ENCODE measurements at regions not wholly inside any gene's neighbourhood (a gene's known extent, or its start where the extent isn't known, plus 50 kb on each side); places are given as distances from the start of the nearest gene placed in this dataset.

- Histone ChIP-seq H2AFZ (ENCODE audit: low read length) (no peak overlapping the region), H3K4me3 (ENCODE audit: low read length, poor library complexity, severe bottlenecking) (no peak overlapping the region), H3K79me2 (ENCODE audit: insufficient read depth, low read length) (no peaks in the 10 kb centered on the region), H3F3A (ENCODE audit: low read depth) (no peaks in the 10 kb centered on the region), H3K9ac (ENCODE audit: low read depth, low read length, poor library complexity, severe bottlenecking) (no peak overlapping the region), H3K36me3 (ENCODE audit: insufficient read depth, low read length) (no peaks in the 10 kb centered on the region), H4K20me1 (ENCODE audit: insufficient read depth, low read length, poor library complexity, severe bottlenecking) (no peaks in the 10 kb centered on the region), H3K9me2 (replicated peaks; ENCODE audit: low read depth, low read length) (no peaks in the 10 kb centered on the region), H3K4me1 (ENCODE audit: insufficient read depth, low read length, poor library complexity, severe bottlenecking) (no peaks in the 10 kb centered on the region), H3K9me3 (ENCODE audit: insufficient read depth, low read depth, low read length) (no peaks in the 10 kb centered on the region), H3K27me3 (ENCODE audit: insufficient read depth, low read length, poor library complexity, severe bottlenecking) (no peaks in the 10 kb centered on the region), H3K4me2 (ENCODE audit: low read depth, low read length, poor library complexity, severe bottlenecking) (no peak overlapping the region)
- TF ChIP-seq CTCF (conservative IDR thresholded peaks at IDR 0.05; ENCODE audit: low read length) (no peak), EZH2phosphoT487 (IDR thresholded peaks at IDR 0.05; ENCODE audit: borderline replicate concordance) (no peak)
These were observed 116.2 kb downstream of the TTC8 start for GRCh38 chr14:88940671-88941070.

GRCh38 chr14:88941414-88941813 lies 117.0 kb downstream of the TTC8 start:
- no peaks in the 10 kb centered on the region for H3K9me2 ChIP-seq (replicated peaks; ENCODE audit: low read depth, low read length)
- no peak overlapping the region for H3K4me3 ChIP-seq (ENCODE audit: low read length, poor library complexity, severe bottlenecking)
- no peak overlapping the region for H3K4me2 ChIP-seq (ENCODE audit: low read depth, low read length, poor library complexity, severe bottlenecking)
- H3K9ac ChIP-seq (ENCODE audit: low read depth, low read length, poor library complexity, severe bottlenecking), result no peak overlapping the region
- no peak overlapping the region for H2AFZ ChIP-seq (ENCODE audit: low read length)
- no peaks in the 10 kb centered on the region for H3K4me1 ChIP-seq (ENCODE audit: insufficient read depth, low read length, poor library complexity, severe bottlenecking)
- H3K9me3 ChIP-seq (ENCODE audit: insufficient read depth, low read depth, low read length), result no peaks in the 10 kb centered on the region
- no peaks in the 10 kb centered on the region for H3F3A ChIP-seq (ENCODE audit: low read depth)
- no peaks in the 10 kb centered on the region for H3K79me2 ChIP-seq (ENCODE audit: insufficient read depth, low read length)
- H4K20me1 ChIP-seq (ENCODE audit: insufficient read depth, low read length, poor library complexity, severe bottlenecking), result no peaks in the 10 kb centered on the region
- TF ChIP-seq EZH2phosphoT487 (IDR thresholded peaks at IDR 0.05; ENCODE audit: borderline replicate concordance), result no peak
- no peak for TF ChIP-seq CTCF (conservative IDR thresholded peaks at IDR 0.05; ENCODE audit: low read length)
- H3K27me3 ChIP-seq (ENCODE audit: insufficient read depth, low read length, poor library complexity, severe bottlenecking), result no peaks in the 10 kb centered on the region
- no peaks in the 10 kb centered on the region for H3K36me3 ChIP-seq (ENCODE audit: insufficient read depth, low read length)

- no peak overlapping the region for H3K9ac ChIP-seq (ENCODE audit: low read depth, low read length, poor library complexity, severe bottlenecking)
- no peaks in the 10 kb centered on the region for H3K4me1 ChIP-seq (ENCODE audit: insufficient read depth, low read length, poor library complexity, severe bottlenecking)
- H3K27me3 ChIP-seq (ENCODE audit: insufficient read depth, low read length, poor library complexity, severe bottlenecking), result no peaks in the 10 kb centered on the region
- H3F3A ChIP-seq (ENCODE audit: low read depth), result no peaks in the 10 kb centered on the region
- H2AFZ ChIP-seq (ENCODE audit: low read length), result no peak overlapping the region
- peaks cover 2% of the 10 kb centered on the region; the same call in 1 of the 2 replicates for H3K9me3 ChIP-seq (ENCODE audit: insufficient read depth, low read depth, low read length)
- no peaks in the 10 kb centered on the region for H3K36me3 ChIP-seq (ENCODE audit: insufficient read depth, low read length)
- H3K9me2 ChIP-seq (replicated peaks; ENCODE audit: low read depth, low read length), result no peaks in the 10 kb centered on the region
- H4K20me1 ChIP-seq (ENCODE audit: insufficient read depth, low read length, poor library complexity, severe bottlenecking), result no peaks in the 10 kb centered on the region
- TF ChIP-seq CTCF (conservative IDR thresholded peaks at IDR 0.05; ENCODE audit: low read length), result no peak
- no peak for TF ChIP-seq EZH2phosphoT487 (IDR thresholded peaks at IDR 0.05; ENCODE audit: borderline replicate concordance)
- no peaks in the 10 kb centered on the region for H3K79me2 ChIP-seq (ENCODE audit: insufficient read depth, low read length)
- no peak overlapping the region for H3K4me3 ChIP-seq (ENCODE audit: low read length, poor library complexity, severe bottlenecking)
- no peak overlapping the region for H3K4me2 ChIP-seq (ENCODE audit: low read depth, low read length, poor library complexity, severe bottlenecking)
These were observed 123.5 kb downstream of the TTC8 start for GRCh38 chr14:88947646-88948598.
